ENCODE measurements at regions not wholly inside any gene's neighbourhood (a gene's known extent, or its start where the extent isn't known, plus 50 kb on each side); places are given as distances from the start of the nearest gene placed in this dataset.

- no peak for TF ChIP-seq CTCF (IDR thresholded peaks at IDR 0.05; ENCODE audit: insufficient read depth, low read depth, low read length)
- no peak overlapping the region for H3K4me3 ChIP-seq (ENCODE audit: low read depth, low read length)
- DNase-seq (ENCODE audit: low read depth) = no peak
Observed at GRCh38 chr18:38330573-38330972, 765.0 kb upstream of the CELF4 start.

GRCh38 chr18:38329145-38329544 lies 763.5 kb upstream of the CELF4 start:
- TF ChIP-seq CTCF (IDR thresholded peaks at IDR 0.05; ENCODE audit: insufficient read depth, low read depth, low read length) = no peak
- DNase-seq (ENCODE audit: low read depth) = no peak
- no peak overlapping the region for H3K4me3 ChIP-seq (ENCODE audit: low read depth, low read length)

- no peak for TF ChIP-seq CTCF (IDR thresholded peaks at IDR 0.05; ENCODE audit: insufficient read depth, low read depth, low read length)
- H3K4me3 ChIP-seq (ENCODE audit: low read depth, low read length) = no peak overlapping the region
- DNase-seq (ENCODE audit: low read depth) = no peak
Observed at GRCh38 chr18:38322206-38322605, 756.6 kb upstream of the CELF4 start.

GRCh38 chr18:38321262-38321661 lies 755.7 kb upstream of the CELF4 start:
- DNase-seq (ENCODE audit: low read depth) = no peak
- no peak overlapping the region for H3K4me3 ChIP-seq (ENCODE audit: low read depth, low read length)
- no peak for TF ChIP-seq CTCF (IDR thresholded peaks at IDR 0.05; ENCODE audit: insufficient read depth, low read depth, low read length)

- TF ChIP-seq CTCF (IDR thresholded peaks at IDR 0.05; ENCODE audit: insufficient read depth, low read depth, low read length) = no peak
- no peak for DNase-seq (ENCODE audit: low read depth)
- H3K4me3 ChIP-seq (ENCODE audit: low read depth, low read length) = no peak overlapping the region
Observed at GRCh38 chr18:38318416-38318815, 752.8 kb upstream of the CELF4 start.

- no peak for TF ChIP-seq CTCF (IDR thresholded peaks at IDR 0.05; ENCODE audit: insufficient read depth, low read depth, low read length)
- H3K4me3 ChIP-seq (ENCODE audit: low read depth, low read length) = no peak overlapping the region
- DNase-seq (ENCODE audit: low read depth) = no peak
Observed at GRCh38 chr18:38313831-38314230, 748.2 kb upstream of the CELF4 start.

GRCh38 chr18:38312532-38312931 lies 746.9 kb upstream of the CELF4 start:
- no peak overlapping the region for H3K4me3 ChIP-seq (ENCODE audit: low read depth, low read length)
- no peak for TF ChIP-seq CTCF (IDR thresholded peaks at IDR 0.05; ENCODE audit: insufficient read depth, low read depth, low read length)
- no peak for DNase-seq (ENCODE audit: low read depth)

Data from fibroblast of villous mesenchyme (primary cell).